COLO829 (cell line): ENCODE measurements at regions not wholly inside any gene's neighbourhood (a gene's known extent, or its start where the extent isn't known, plus 50 kb on each side); places are given as distances from the start of the nearest gene placed in this dataset.

Experiments
- DNase-seq: peaks from one replicate; pipeline ENCODE4 v3.0.0; 2012; ENCODE audit warnings: low spot score

GRCh38 chr10:106384496-106384895 lies 780.0 kb downstream of the SORCS1 start:
- no peak for DNase-seq

- DNase-seq, result no peak
These were observed 783.8 kb downstream of the SORCS1 start for GRCh38 chr10:106380706-106381105.

GRCh38 chr10:106378251-106378650 lies 786.3 kb downstream of the SORCS1 start:
- no peak for DNase-seq

GRCh38 chr10:106370751-106371150 lies 793.8 kb downstream of the SORCS1 start:
- DNase-seq, result no peak

GRCh38 chr10:106360870-106361269 lies 803.6 kb downstream of the SORCS1 start:
- DNase-seq, result no peak

GRCh38 chr10:106355450-106355849 lies 809.1 kb downstream of the SORCS1 start:
- DNase-seq, result no peak

GRCh38 chr10:106348933-106349332 lies 815.6 kb downstream of the SORCS1 start:
- no peak for DNase-seq

GRCh38 chr10:106347547-106347946 lies 817.0 kb downstream of the SORCS1 start:
- no peak for DNase-seq

GRCh38 chr10:106343539-106343938 lies 821.0 kb downstream of the SORCS1 start:
- DNase-seq, result peak; percentile 2

GRCh38 chr10:106341356-106341755 lies 823.1 kb downstream of the SORCS1 start:
- DNase-seq, result no peak

GRCh38 chr10:106338486-106338885 lies 826.0 kb downstream of the SORCS1 start:
- DNase-seq, result no peak

- DNase-seq, result no peak
These were observed 827.6 kb downstream of the SORCS1 start for GRCh38 chr10:106336874-106337273.

GRCh38 chr10:106327747-106328146 lies 836.8 kb downstream of the SORCS1 start:
- no peak for DNase-seq

- no peak for DNase-seq
These were observed 843.6 kb downstream of the SORCS1 start for GRCh38 chr10:106320876-106321275.

GRCh38 chr10:106320078-106320477 lies 844.4 kb downstream of the SORCS1 start:
- no peak for DNase-seq

- no peak for DNase-seq
These were observed 847.0 kb downstream of the SORCS1 start for GRCh38 chr10:106317554-106317953.

- no peak for DNase-seq
These were observed 851.5 kb downstream of the SORCS1 start for GRCh38 chr10:106313041-106313440.

GRCh38 chr10:106312087-106312486 lies 852.4 kb downstream of the SORCS1 start:
- DNase-seq, result no peak

- DNase-seq, result no peak
These were observed 852.9 kb downstream of the SORCS1 start for GRCh38 chr10:106311590-106311989.

GRCh38 chr10:106310596-106310995 lies 853.9 kb downstream of the SORCS1 start:
- DNase-seq, result no peak

GRCh38 chr10:106309376-106309775 lies 855.1 kb downstream of the SORCS1 start:
- no peak for DNase-seq

- DNase-seq, result no peak
These were observed 856.2 kb downstream of the SORCS1 start for GRCh38 chr10:106308284-106308683.

GRCh38 chr10:106304056-106304455 lies 860.5 kb downstream of the SORCS1 start:
- DNase-seq, result no peak

GRCh38 chr10:106302961-106303360 lies 861.5 kb downstream of the SORCS1 start:
- no peak for DNase-seq

GRCh38 chr10:106301146-106301545 lies 863.4 kb downstream of the SORCS1 start:
- no peak for DNase-seq
